Urothelium cell line (cell line): ENCODE measurements at regions not wholly inside any gene's neighbourhood (a gene's known extent, or its start where the extent isn't known, plus 50 kb on each side); places are given as distances from the start of the nearest gene placed in this dataset.
"Not testable (repeated sequence)": the region's sequence is repeated elsewhere in the genome, so short reads cannot be mapped to it uniquely, and the experiment has no call there.

Experiments used
- DNase-seq: peaks from one replicate; pipeline ENCODE4 v3.0.0; 2011; ENCODE audit warnings: low spot score, mixed read lengths
- FAIRE-seq: peaks from 2 replicates; lab custom pipeline; 2011; peaks lifted over from hg19 to GRCh38; lab: Jason Lieb, UNC

GRCh38 chr7:97373736-97374135 is 256.2 kb downstream of the SDHAF3 start:
- FAIRE-seq (no peak), DNase-seq (no peak)

DNA sequence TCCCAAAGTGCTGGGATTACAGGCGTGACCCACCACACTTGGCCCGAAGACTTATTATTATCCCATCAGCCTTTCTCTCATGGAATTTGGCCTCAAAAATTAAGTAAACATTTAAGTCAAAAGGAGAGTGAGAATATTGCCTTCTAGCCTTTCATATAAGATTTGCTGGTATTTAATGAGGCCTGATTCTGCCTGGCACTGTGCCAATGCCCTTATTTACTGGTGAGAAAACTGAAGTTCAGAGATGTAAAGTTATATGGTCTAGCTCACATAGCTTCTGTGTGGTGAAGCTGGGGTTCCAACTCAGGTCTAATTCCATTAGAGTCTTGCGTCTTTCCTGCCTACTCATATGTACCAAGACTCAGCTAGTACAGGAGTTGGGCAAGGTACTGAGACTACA is 260.2 kb downstream of the SDHAF3 start:
- FAIRE-seq = no peak
- no peak for DNase-seq

- DNase-seq (no peak), FAIRE-seq (no peak)
Observed at GRCh38 chr7:97381815-97382554, 264.5 kb downstream of the SDHAF3 start.

- DNase-seq (no peak), FAIRE-seq (no peak)
Observed at GRCh38 chr7:97390052-97390451, 272.6 kb downstream of the SDHAF3 start.

DNA sequence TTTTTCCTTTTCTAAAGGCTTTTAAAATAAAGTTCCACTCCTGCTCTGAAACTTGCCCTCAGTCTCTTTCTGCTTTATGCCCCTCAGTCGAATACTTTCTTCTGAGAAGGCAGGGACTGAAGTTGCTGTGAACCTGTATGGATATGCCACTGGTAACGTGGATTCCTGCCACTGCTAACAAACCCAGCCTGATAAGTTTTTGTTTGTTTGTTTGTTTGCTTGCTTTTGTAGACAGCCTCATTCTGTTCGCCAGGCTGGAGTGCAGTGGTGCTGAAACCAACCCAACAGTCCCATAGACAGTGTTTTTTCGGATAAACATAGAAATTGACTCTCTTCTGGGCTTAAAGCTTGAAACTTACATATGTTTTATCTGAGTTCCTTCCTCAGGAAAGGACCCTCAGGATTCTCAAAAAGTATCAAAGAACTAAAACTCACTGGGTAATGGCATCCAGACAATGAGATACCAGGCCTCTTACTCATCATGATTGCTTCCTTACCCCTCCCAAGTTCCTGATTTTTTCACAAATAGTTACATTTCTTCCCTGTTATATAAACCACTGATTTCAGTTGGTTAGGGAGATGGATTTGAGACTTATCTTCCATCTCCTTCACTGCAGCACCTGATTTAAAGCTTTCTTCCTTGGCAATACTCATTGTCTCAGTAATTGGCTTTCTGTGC is 273.6 kb downstream of the SDHAF3 start:
- no peak for FAIRE-seq
- peak; percentile 29 for DNase-seq

- DNase-seq (no peak), FAIRE-seq (no peak)
Observed at GRCh38 chr7:97401398-97401797, 283.9 kb downstream of the SDHAF3 start.

GRCh38 chr7:97405835-97406234 is 288.3 kb downstream of the SDHAF3 start:
- no peak for DNase-seq
- FAIRE-seq = no peak

DNA sequence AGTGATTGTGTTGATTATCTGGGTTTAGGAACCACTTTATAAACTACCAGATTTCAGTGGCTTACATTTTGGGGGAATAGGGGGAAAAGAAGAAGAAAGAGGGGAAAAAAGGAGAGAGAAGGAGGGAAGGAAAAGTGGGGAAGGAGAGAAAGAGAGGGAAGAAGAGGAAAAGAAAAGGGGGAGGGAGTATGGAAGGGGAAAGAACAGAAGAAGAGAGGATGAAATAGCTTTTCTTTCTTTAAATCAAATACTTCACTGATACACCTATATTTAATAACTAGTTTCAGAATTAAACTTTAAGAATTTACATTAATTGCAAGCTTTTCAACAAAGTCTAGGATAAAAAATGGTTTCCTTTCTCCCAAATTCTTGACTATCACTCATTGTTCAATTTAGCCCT is 289.6 kb downstream of the SDHAF3 start:
- FAIRE-seq = no peak
- DNase-seq = no peak

GRCh38 chr7:97409346-97409745 is 291.8 kb downstream of the SDHAF3 start:
- FAIRE-seq = no peak
- DNase-seq = no peak

GRCh38 chr7:97418312-97418711 is 300.8 kb downstream of the SDHAF3 start:
- no peak for FAIRE-seq

DNA sequence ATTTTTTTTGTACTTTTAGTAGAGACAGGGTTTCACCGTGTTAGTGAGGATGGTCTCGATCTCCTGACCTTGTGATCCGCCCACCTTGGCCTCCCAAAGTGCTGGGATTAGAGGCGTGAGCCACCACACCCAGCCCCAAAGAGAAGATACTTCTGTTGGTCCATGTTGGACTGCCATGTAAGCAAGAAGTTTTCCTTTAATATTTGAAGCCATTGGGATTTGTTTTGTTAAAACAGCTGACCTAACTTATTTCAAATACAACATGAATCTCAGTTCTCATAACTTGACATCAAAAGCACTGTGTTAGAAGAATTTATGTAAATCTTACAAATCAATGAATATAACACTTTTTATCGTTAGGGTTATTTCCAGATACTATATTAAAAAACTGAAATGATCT is 302.4 kb downstream of the SDHAF3 start:
- DNase-seq (no peak), FAIRE-seq (no peak)

More at GRCh38 chr7:97418312-97418711, 300.8 kb downstream of the SDHAF3 start:
- no peak for DNase-seq

DNA sequence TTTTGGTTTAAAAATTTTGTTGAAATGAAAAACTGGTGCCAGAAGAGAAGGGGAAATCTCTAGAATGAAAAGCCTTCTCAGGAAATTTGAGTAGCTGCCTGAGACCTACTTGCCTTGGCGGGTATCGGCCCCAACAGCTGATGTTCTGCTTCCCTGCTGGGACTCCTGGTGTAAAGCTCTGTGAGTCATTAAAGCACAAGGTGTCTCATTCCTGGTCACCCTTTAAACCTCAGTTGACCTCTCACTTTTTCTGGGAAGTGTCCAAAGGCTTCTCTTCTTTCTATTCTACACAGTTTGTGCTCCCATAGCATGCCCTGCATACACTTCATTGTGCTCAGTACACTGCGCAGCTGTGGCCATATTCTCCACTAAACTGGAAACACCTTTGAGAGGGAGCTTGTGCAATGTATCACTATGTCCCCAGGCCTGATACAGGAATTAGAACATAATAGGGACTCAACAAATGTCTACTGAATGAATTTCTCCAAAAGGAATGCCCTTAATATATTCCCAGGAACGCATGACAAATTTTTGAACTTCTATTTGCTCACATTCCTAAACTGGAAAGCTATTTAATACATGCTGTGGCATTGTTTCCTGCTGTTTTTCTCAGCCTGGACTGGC is 303.9 kb downstream of the SDHAF3 start:
- DNase-seq (peak; percentile 30), FAIRE-seq (no peak)

DNA sequence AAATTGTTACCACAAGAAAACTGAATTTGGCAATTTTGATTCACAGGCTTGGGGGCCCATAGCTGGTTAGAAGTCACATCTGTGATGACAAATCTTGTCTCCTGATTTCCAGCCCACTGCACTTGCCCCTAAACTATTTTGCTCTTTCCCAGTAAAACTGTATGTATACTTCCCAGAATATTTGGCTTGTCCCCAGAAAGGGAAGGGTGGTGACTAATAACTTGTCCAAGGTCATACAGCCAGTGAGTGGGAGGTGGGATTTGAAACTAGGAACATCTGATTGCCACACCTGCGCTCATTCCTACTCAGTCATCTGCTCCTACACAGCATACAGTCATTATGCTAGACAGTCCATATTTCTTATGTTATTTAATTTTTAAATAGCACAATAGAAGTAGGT is 304.5 kb downstream of the SDHAF3 start:
- FAIRE-seq = no peak
- DNase-seq = no peak

- no peak for FAIRE-seq
Observed at GRCh38 chr7:97430006-97430405, 301.9 kb upstream of the TAC1 start.

GRCh38 chr7:97439637-97440214 is 292.2 kb upstream of the TAC1 start:
- DNase-seq (no peak), FAIRE-seq (no peak)

More at GRCh38 chr7:97430006-97430405, 301.9 kb upstream of the TAC1 start:
- no peak for DNase-seq

GRCh38 chr7:97446361-97446760 is 285.5 kb upstream of the TAC1 start:
- FAIRE-seq (no peak), DNase-seq (no peak)

DNA sequence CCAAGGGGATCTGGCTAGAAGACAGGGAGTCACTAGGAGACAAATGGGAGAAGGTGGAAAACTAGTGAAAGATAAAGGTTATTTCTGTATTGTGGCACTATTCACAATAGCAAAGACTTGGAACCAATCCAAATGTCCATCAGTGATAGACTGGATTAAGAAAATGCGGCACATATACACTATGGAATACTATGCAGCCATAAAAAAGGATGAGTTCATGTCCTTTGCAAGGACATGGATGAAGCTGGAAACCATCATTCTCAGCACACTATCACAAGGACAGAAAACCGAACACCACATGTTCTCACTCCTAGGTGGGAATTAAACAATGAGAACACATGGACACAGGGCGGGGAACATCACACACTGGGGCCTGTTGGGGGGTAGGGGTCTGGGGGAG is 282.4 kb upstream of the TAC1 start:
- DNase-seq, FAIRE-seq: not testable (repeated sequence)

DNA sequence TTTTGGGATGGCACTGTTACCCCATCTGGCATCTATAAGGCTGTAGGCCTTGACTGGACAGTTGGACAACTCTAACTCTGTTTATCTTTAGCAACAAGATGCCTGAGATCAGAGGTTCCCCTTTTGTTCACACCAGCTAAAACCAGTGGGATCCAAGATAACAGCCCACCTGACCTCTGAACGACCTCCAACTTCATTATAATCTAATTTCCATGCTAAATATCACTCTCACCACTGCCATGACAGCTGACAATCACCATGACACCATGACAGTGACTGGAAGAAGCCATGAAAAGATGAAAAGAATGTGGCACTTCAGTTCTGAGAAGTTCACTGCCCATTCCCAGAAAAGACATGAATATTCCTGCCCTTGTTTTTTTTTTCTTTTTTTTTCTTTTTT is 281.4 kb upstream of the TAC1 start:
- FAIRE-seq = no peak
- no peak for DNase-seq

GRCh38 chr7:97454636-97455035 is 277.2 kb upstream of the TAC1 start:
- DNase-seq (no peak), FAIRE-seq (no peak)

- DNase-seq (peak; percentile 34), FAIRE-seq (no peak)
Observed at GRCh38 chr7:97457054-97457453, 274.8 kb upstream of the TAC1 start.

GRCh38 chr7:97460433-97460832 is 271.5 kb upstream of the TAC1 start:
- DNase-seq = no peak
- peak; percentile 72 for FAIRE-seq

GRCh38 chr7:97461596-97461995 is 270.3 kb upstream of the TAC1 start:
- no peak for DNase-seq
- FAIRE-seq = no peak
